CD14-positive monocyte (primary cell): ENCODE measurements at regions not wholly inside any gene's neighbourhood (a gene's known extent, or its start where the extent isn't known, plus 50 kb on each side); places are given as distances from the start of the nearest gene placed in this dataset.

Experiments
- DNase-seq, 3 donors: peaks; one replicate each; pipeline ENCODE4 v3.0.0-alpha.2; 2011 to 2022
- H2AFZ ChIP-seq: 2 replicates; pipeline ENCODE4 v1.6.0; 2012; ENCODE audit warnings: mild to moderate bottlenecking, low read depth, low read length, inconsistent platforms; ENCODE audit not compliant: insufficient read depth, poor library complexity, severe bottlenecking
- H3K27ac ChIP-seq, 2 donors: 1 replicate in 1 of 2; 2 replicates in 1 of 2; pipeline ENCODE4 v1.5.1; 2012 to 2013; ENCODE audit warnings: low read length in 2 of 2, control low read depth in 1 of 2, inconsistent platforms in 1 of 2, low read depth in 1 of 2, mild to moderate bottlenecking in 1 of 2
- H3K27me3 ChIP-seq, 2 donors: one replicate each; pipeline versions ENCODE4 v1.6.0 to v1.6.1; 2011 to 2013; ENCODE audit warnings: low read length in 2 of 2; ENCODE audit not compliant: control insufficient read depth in 2 of 2, insufficient read depth in 2 of 2
- H3K36me3 ChIP-seq, 2 donors: replicated peaks in 1 of 2; 1 replicate in 1 of 2; 2 replicates in 1 of 2; pipeline versions ENCODE4 v1.5.1 to v1.6.1; 2012 to 2013; ENCODE audit warnings: low read length in 2 of 2, control low read depth in 1 of 2, inconsistent platforms in 1 of 2, mild to moderate bottlenecking in 1 of 2; ENCODE audit not compliant: insufficient read depth in 2 of 2, control insufficient read depth in 1 of 2
- H3K4me1 ChIP-seq, 2 donors: 1 replicate in 1 of 2; 2 replicates in 1 of 2; pipeline versions ENCODE4 v1.5.1 to v1.6.1; 2012 to 2013; ENCODE audit warnings: low read length in 2 of 2, control low read depth in 1 of 2, inconsistent platforms in 1 of 2, mild to moderate bottlenecking in 1 of 2, moderate library complexity in 1 of 2; ENCODE audit not compliant: insufficient read depth in 2 of 2, control insufficient read depth in 1 of 2
- H3K4me2 ChIP-seq: replicated peaks from 2 replicates; pipeline ENCODE3; 2012; ENCODE audit warnings: low read length, moderate library complexity, mild to moderate bottlenecking; ENCODE audit not compliant: poor library complexity, severe bottlenecking; ENCODE audit errors: extremely low read depth
- H3K4me3 ChIP-seq, 3 experiments: fragments of 200-600 bp in 1 of 3; sonication (generic) in 1 of 3; replicated peaks in 1 of 3; 1 replicate in 2 of 3; 2 replicates in 1 of 3; pipeline ENCODE4 v1.5.1; 2011 to 2013; ENCODE audit warnings: low read length in 3 of 3, mild to moderate bottlenecking in 3 of 3, control low read depth in 2 of 3, low read depth in 2 of 3, inconsistent platforms in 1 of 3, moderate library complexity in 1 of 3
- H3K79me2 ChIP-seq: 2 replicates; pipeline ENCODE4 v1.6.0; 2012; ENCODE audit warnings: mild to moderate bottlenecking, control low read depth, inconsistent platforms, low read length, moderate library complexity; ENCODE audit not compliant: insufficient read depth
- H3K9ac ChIP-seq: 2 replicates; pipeline ENCODE4 v1.6.0; 2017; ENCODE audit warnings: low read length, mild to moderate bottlenecking; ENCODE audit not compliant: insufficient read depth, poor library complexity, severe bottlenecking
- H3K9me3 ChIP-seq, 2 donors: replicated peaks in 1 of 2; 1 replicate in 1 of 2; 2 replicates in 1 of 2; pipeline versions ENCODE4 v1.5.1 to v1.6.1; 2012 to 2013; ENCODE audit warnings: low read length in 2 of 2, control low read depth in 1 of 2; ENCODE audit not compliant: control insufficient read depth in 1 of 2, insufficient read depth in 1 of 2
- H4K20me1 ChIP-seq: 2 replicates; pipeline ENCODE4 v1.6.0; 2012; ENCODE audit warnings: mild to moderate bottlenecking, low read length, control low read depth, moderate library complexity; ENCODE audit not compliant: insufficient read depth
- H3K27ac Mint-ChIP-seq, 7 donors: one replicate each; pipeline ENCODE4 v1.8.0; 2020; ENCODE audit warnings: mild to moderate bottlenecking in 7 of 7, mixed read lengths in 7 of 7, moderate library complexity in 6 of 7, inconsistent platforms in 2 of 7
- H3K27me3 Mint-ChIP-seq, 3 donors: one replicate each; pipeline ENCODE4 v1.8.0; 2021 to 2022; ENCODE audit warnings: low read depth in 3 of 3, mild to moderate bottlenecking in 3 of 3, mixed read lengths in 3 of 3, moderate library complexity in 3 of 3, inconsistent platforms in 1 of 3
- H3K36me3 Mint-ChIP-seq, 2 donors: one replicate each; pipeline ENCODE4 v1.8.0; 2020; ENCODE audit warnings: mixed read lengths in 2 of 2, inconsistent platforms in 1 of 2, mild to moderate bottlenecking in 1 of 2
- H3K4me1 Mint-ChIP-seq: one replicate; pipeline ENCODE4 v1.8.0; 2020; ENCODE audit warnings: mild to moderate bottlenecking, mixed read lengths
- H3K4me3 Mint-ChIP-seq, 2 donors: one replicate each; pipeline ENCODE4 v1.8.0; 2020; ENCODE audit warnings: mild to moderate bottlenecking in 2 of 2, mixed read lengths in 2 of 2, moderate library complexity in 1 of 2
- H3K9me3 Mint-ChIP-seq, 7 donors: one replicate each; pipeline ENCODE4 v1.8.0; 2020 to 2022; ENCODE audit warnings: mixed read lengths in 7 of 7, mild to moderate bottlenecking in 6 of 7, moderate library complexity in 6 of 7, inconsistent platforms in 2 of 7
- WGBS: methylation state at CpG from one replicate; pipeline ENCODE4 v1.1.5; 2013; ENCODE audit warnings: missing lambda C conversion rate; ENCODE audit not compliant: insufficient coverage; 5-methylcytosine and 5-hydroxymethylcytosine counted together
- intact Hi-C, 2 donors: fragments of 100-400 bp; cut with micrococcal nuclease; formaldehyde crosslinking; loops; one replicate each; pipeline versions ENCODE4 v1.15.0 to v1.15.1; 2023
- TF ChIP-seq, protein P1 (sequence below): fragments of 200-600 bp; IDR thresholded peaks from one replicate; pipeline ENCODE4 v1.8.0; 2022; ENCODE audit warnings: antibody characterized with exemption, mild to moderate bottlenecking

DNA sequence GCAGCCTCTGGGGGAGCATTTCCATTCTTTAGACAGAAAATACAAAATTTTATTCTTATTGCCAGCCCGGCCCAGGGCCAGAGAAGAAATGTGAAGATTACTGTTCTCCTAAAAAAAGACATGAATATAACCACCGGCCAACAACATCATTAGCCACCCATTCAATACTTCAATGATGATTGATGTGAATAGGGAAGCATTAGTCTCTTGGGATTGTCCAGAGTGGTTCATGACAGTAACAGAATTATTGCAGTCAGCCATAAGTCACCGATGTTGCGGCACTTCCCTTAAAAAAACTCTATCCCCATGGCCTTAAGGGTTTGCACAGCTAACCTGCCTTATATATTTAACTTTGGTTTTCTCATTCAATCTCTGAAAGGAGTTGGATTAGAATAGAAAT lies 418.7 kb downstream of the CENPC start:
- intact Hi-C loops = no loop called here
- H3K4me3 ChIP-seq = no peak overlapping the region
- H3K27me3 ChIP-seq = no peaks in the 10 kb centered on the region
- no peak overlapping the region for H3K27ac ChIP-seq
- no peak overlapping the region for H3K4me2 ChIP-seq
- H4K20me1 ChIP-seq = no peaks in the 10 kb centered on the region
- Mint-ChIP-seq H3K27me3 (no peaks in the 10 kb centered on the region), H3K4me3 (no peak overlapping the region), H3K9me3 (no peaks in the 10 kb centered on the region), H3K36me3 (no peaks in the 10 kb centered on the region), H3K27ac (no peak overlapping the region), H3K4me1 (no peaks in the 10 kb centered on the region)
- no peak overlapping the region for H3K9ac ChIP-seq
- H3K9me3 ChIP-seq = no peaks in the 10 kb centered on the region
- H3K79me2 ChIP-seq = no peaks in the 10 kb centered on the region
- no CpG with 5 or more reads among the region's 4 CpGs for WGBS
- H3K4me1 ChIP-seq = no peaks in the 10 kb centered on the region
- H3K36me3 ChIP-seq = no peaks in the 10 kb centered on the region
- TF ChIP-seq, protein P1, sequence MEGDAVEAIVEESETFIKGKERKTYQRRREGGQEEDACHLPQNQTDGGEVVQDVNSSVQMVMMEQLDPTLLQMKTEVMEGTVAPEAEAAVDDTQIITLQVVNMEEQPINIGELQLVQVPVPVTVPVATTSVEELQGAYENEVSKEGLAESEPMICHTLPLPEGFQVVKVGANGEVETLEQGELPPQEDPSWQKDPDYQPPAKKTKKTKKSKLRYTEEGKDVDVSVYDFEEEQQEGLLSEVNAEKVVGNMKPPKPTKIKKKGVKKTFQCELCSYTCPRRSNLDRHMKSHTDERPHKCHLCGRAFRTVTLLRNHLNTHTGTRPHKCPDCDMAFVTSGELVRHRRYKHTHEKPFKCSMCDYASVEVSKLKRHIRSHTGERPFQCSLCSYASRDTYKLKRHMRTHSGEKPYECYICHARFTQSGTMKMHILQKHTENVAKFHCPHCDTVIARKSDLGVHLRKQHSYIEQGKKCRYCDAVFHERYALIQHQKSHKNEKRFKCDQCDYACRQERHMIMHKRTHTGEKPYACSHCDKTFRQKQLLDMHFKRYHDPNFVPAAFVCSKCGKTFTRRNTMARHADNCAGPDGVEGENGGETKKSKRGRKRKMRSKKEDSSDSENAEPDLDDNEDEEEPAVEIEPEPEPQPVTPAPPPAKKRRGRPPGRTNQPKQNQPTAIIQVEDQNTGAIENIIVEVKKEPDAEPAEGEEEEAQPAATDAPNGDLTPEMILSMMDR = no peak
- DNase-seq = no peak
- no peak overlapping the region for H2AFZ ChIP-seq

- H3K36me3 ChIP-seq = no peaks in the 10 kb centered on the region
- no peaks in the 10 kb centered on the region for H3K4me1 ChIP-seq
- H3K4me2 ChIP-seq = no peak overlapping the region
- H3K9ac ChIP-seq = no peak overlapping the region
- no peak for DNase-seq
- TF ChIP-seq, protein P1 = no peak
- H3K79me2 ChIP-seq = no peaks in the 10 kb centered on the region
- no peak overlapping the region for H3K27ac Mint-ChIP-seq
- H3K27ac ChIP-seq = no peak overlapping the region
- no peaks in the 10 kb centered on the region for H3K27me3 Mint-ChIP-seq
- no peaks in the 10 kb centered on the region for H3K27me3 ChIP-seq
- intact Hi-C loops = no loop called here
- H3K9me3 ChIP-seq = no peaks in the 10 kb centered on the region
- no peaks in the 10 kb centered on the region for H4K20me1 ChIP-seq
- no peak overlapping the region for H3K4me3 Mint-ChIP-seq
- H3K4me3 ChIP-seq = no peak overlapping the region
- no peaks in the 10 kb centered on the region for H3K9me3 Mint-ChIP-seq
- H3K36me3 Mint-ChIP-seq = no peaks in the 10 kb centered on the region
- no peaks in the 10 kb centered on the region for H3K4me1 Mint-ChIP-seq
- 93% methylated on average over 3 of the region's 5 CpGs for WGBS
- no peak overlapping the region for H2AFZ ChIP-seq
Measured at GRCh38 chr4:67125636-67126514, 419.4 kb downstream of the CENPC start.
